ENCODE measurements at regions not wholly inside any gene's neighbourhood (a gene's known extent, or its start where the extent isn't known, plus 50 kb on each side); places are given as distances from the start of the nearest gene placed in this dataset.

DNA sequence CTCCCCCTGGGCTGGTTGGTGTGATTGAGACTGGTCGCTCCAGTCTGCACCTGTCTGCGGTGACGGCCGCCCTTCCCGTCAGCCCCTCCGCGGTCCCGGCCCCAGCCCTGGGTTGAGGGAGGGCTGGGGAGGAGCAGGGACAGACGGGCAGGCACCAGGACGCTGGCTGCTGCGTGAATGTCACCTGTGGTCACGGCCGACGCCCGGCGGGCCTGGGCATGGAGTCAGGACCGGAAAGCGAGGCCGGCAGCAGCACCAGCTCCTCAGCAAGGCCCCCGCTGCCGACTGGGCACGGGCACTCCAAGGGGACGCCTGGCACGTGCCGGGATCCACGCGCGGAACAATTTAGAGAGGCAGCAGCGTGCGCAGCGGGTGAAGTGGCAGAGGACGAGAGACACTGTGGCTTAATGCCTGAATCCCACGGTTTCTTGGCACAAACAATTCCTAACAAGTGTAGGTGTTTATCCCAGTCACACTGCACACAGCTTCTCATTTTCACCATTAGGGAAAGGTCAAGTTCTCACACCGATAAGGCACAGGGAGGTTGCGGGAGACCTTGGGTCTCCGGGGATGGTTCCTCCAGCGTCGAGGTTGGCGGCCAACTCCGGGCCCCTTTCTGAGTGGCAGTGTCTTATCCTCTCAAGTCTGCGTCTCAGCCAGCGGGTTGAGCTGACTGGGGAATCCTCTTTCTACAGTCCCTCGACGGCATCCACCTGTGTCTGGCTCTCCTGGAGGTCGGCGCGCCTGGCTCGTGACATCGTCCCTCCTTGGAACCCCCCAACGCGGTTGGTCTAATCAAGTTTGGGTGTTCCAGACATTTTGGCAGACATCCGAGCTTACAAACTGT lies 66.4 kb upstream of the ADGRA1 start:
- Histone ChIP-seq H2AFZ (ENCODE audit: insufficient read depth, low read depth, low read length, poor library complexity, severe bottlenecking) (no peak overlapping the region), H4K20me1 (ENCODE audit: insufficient read depth, low read length) (peaks cover 14% of the 10 kb centered on the region), H3K27me3 (ENCODE audit: control insufficient read depth in 2 of 2, insufficient read depth in 2 of 2, low read length in 2 of 2) (peaks cover 0 to 9% of the 10 kb centered on the region in 2 donors), H3K36me3 (replicated peaks in 1 of 2; ENCODE audit: control insufficient read depth in 1 of 2, insufficient read depth in 2 of 2, low read length in 2 of 2) (no peaks in the 10 kb centered on the region), H3K9ac (ENCODE audit: insufficient read depth, low read length, poor library complexity, severe bottlenecking) (no peak overlapping the region), H3K9me3 (replicated peaks in 1 of 2; ENCODE audit: control insufficient read depth in 1 of 2, insufficient read depth in 1 of 2, low read length in 2 of 2) (peaks cover 0 to 8% of the 10 kb centered on the region in 2 donors), H3K27ac (ENCODE audit: low read depth in 1 of 2, low read length in 2 of 2) (no peak overlapping the region), H3K79me2 (ENCODE audit: insufficient read depth, low read length) (no peaks in the 10 kb centered on the region), H3K4me3 (replicated peaks in 1 of 3; ENCODE audit: low read depth in 2 of 3, low read length in 3 of 3) (no peak overlapping the region), H3K4me1 (ENCODE audit: control insufficient read depth in 1 of 2, insufficient read depth in 2 of 2, low read length in 2 of 2) (no peaks in the 10 kb centered on the region), H3K4me2 (replicated peaks; ENCODE audit: extremely low read depth, low read length, poor library complexity, severe bottlenecking) (no peak overlapping the region)
- H3K27me3 Mint-ChIP-seq (ENCODE audit: low read depth in 3 of 3), result peaks cover 12 to 38% (median 14%) of the 10 kb centered on the region in 3 donors
- H3K27ac Mint-ChIP-seq, result no peak overlapping the region
- TF ChIP-seq, protein P1, sequence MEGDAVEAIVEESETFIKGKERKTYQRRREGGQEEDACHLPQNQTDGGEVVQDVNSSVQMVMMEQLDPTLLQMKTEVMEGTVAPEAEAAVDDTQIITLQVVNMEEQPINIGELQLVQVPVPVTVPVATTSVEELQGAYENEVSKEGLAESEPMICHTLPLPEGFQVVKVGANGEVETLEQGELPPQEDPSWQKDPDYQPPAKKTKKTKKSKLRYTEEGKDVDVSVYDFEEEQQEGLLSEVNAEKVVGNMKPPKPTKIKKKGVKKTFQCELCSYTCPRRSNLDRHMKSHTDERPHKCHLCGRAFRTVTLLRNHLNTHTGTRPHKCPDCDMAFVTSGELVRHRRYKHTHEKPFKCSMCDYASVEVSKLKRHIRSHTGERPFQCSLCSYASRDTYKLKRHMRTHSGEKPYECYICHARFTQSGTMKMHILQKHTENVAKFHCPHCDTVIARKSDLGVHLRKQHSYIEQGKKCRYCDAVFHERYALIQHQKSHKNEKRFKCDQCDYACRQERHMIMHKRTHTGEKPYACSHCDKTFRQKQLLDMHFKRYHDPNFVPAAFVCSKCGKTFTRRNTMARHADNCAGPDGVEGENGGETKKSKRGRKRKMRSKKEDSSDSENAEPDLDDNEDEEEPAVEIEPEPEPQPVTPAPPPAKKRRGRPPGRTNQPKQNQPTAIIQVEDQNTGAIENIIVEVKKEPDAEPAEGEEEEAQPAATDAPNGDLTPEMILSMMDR (IDR thresholded peaks at IDR 0.05), result no peak
- intact Hi-C loops (cut with micrococcal nuclease), result no loop called here
- peaks cover 0 to 7% (median 4%) of the 10 kb centered on the region in 7 donors for H3K9me3 Mint-ChIP-seq
- 94% methylated on average over 42 of the region's 52 CpGs for WGBS (ENCODE audit: insufficient coverage)
- no peak for DNase-seq
- H3K4me1 Mint-ChIP-seq, result peaks cover 3% of the 10 kb centered on the region
- H3K36me3 Mint-ChIP-seq, result peaks cover 0 to 4% of the 10 kb centered on the region in 2 donors
- H3K4me3 Mint-ChIP-seq, result no peak overlapping the region

DNA sequence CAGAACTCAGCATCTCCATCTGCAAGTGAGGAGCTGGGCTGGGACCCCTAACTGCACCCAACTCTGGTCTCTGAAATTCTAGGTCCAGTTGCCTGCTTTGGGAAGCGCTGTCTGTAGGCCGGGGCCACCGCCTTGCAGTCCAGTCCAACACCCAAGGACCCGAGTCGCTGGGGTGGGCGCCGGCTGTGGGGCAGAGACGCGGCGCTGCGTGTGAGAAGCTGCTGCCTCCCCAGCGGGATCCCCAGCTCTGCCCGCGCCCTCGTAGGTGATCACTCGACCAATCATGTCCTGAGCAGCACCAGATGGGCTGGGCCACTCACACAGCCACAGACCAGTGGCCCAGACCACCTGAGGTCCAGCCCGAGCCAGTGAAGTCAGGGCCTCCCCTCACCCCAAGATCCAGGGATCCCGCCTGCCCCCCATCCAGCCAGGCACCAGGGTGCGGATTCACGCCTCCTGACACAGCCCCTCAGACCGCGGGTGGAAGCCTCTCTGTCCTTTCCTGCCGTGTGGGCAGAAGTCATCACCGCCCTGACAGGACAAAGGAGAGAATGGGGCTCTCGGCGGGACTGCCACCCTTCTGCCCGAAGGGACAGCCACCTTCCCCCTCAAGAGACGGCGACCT lies 67.4 kb upstream of the ADGRA1 start:
- TF ChIP-seq, protein P1 (IDR thresholded peaks at IDR 0.05), result no peak
- H3K4me3 Mint-ChIP-seq, result no peak overlapping the region
- no peak overlapping the region for H3K4me2 ChIP-seq (replicated peaks; ENCODE audit: extremely low read depth, low read length, poor library complexity, severe bottlenecking)
- no peak overlapping the region for H2AFZ ChIP-seq (ENCODE audit: insufficient read depth, low read depth, low read length, poor library complexity, severe bottlenecking)
- peaks cover 0 to 6% of the 10 kb centered on the region in 2 donors for H3K36me3 ChIP-seq (replicated peaks in 1 of 2; ENCODE audit: control insufficient read depth in 1 of 2, insufficient read depth in 2 of 2, low read length in 2 of 2)
- 98% methylated on average over 20 of the region's 29 CpGs for WGBS (ENCODE audit: insufficient coverage)
- DNase-seq, result no peak
- H3K4me1 Mint-ChIP-seq, result peaks cover 3% of the 10 kb centered on the region
- H3K79me2 ChIP-seq (ENCODE audit: insufficient read depth, low read length), result no peaks in the 10 kb centered on the region
- peaks cover 0 to 7% (median 4%) of the 10 kb centered on the region in 7 donors for H3K9me3 Mint-ChIP-seq
- H3K27ac Mint-ChIP-seq, result no peak overlapping the region
- no peak overlapping the region for H3K9ac ChIP-seq (ENCODE audit: insufficient read depth, low read length, poor library complexity, severe bottlenecking)
- H3K27me3 Mint-ChIP-seq (ENCODE audit: low read depth in 3 of 3), result peaks cover 8 to 32% (median 14%) of the 10 kb centered on the region in 3 donors
- H4K20me1 ChIP-seq (ENCODE audit: insufficient read depth, low read length), result peaks cover 14% of the 10 kb centered on the region
- intact Hi-C loops (cut with micrococcal nuclease), result no loop called here
- no peaks in the 10 kb centered on the region for H3K4me1 ChIP-seq (ENCODE audit: control insufficient read depth in 1 of 2, insufficient read depth in 2 of 2, low read length in 2 of 2)
- H3K27ac ChIP-seq (ENCODE audit: low read depth in 1 of 2, low read length in 2 of 2), result no peak overlapping the region
- peaks cover 0 to 8% of the 10 kb centered on the region in 2 donors for H3K9me3 ChIP-seq (replicated peaks in 1 of 2; ENCODE audit: control insufficient read depth in 1 of 2, insufficient read depth in 1 of 2, low read length in 2 of 2)
- H3K27me3 ChIP-seq (ENCODE audit: control insufficient read depth in 2 of 2, insufficient read depth in 2 of 2, low read length in 2 of 2), result peaks cover 0 to 9% of the 10 kb centered on the region in 2 donors
- peaks cover 0 to 6% of the 10 kb centered on the region in 2 donors for H3K36me3 Mint-ChIP-seq
- H3K4me3 ChIP-seq (replicated peaks in 1 of 3; ENCODE audit: low read depth in 2 of 3, low read length in 3 of 3), result no peak overlapping the region

Measured in CD14-positive monocyte (primary cell).